ENCODE measurements at regions not wholly inside any gene's neighbourhood (a gene's known extent, or its start where the extent isn't known, plus 50 kb on each side); places are given as distances from the start of the nearest gene placed in this dataset.
"Not testable (repeated sequence)": the region's sequence is repeated elsewhere in the genome, so short reads cannot be mapped to it uniquely, and the experiment has no call there.

DNA sequence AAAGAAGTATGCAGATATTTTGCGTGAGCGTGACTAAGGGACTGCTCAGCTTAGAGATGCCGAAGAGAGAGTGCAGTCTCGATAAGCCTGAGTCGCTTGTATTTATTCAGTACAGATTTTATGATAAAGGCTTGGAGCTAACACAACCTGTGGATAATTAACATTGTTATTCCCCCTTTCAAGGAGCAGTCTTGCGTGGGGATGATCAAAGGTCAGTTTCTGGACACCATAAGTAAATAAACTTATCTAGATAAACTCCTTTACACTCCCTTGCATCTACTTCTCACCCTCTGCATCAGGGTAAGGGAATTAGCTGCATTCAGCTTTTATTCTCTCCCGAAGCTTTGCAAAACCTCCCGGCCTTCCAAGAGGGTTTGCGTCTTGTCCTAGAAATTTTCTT is 357.8 kb upstream of the ST8SIA4 start:
- Histone ChIP-seq H3K27ac (ENCODE audit: low read depth, low read length) (no peak overlapping the region), H3K27me3 (ENCODE audit: control insufficient read depth, insufficient read depth, low read length) (no peaks in the 10 kb centered on the region)

DNA sequence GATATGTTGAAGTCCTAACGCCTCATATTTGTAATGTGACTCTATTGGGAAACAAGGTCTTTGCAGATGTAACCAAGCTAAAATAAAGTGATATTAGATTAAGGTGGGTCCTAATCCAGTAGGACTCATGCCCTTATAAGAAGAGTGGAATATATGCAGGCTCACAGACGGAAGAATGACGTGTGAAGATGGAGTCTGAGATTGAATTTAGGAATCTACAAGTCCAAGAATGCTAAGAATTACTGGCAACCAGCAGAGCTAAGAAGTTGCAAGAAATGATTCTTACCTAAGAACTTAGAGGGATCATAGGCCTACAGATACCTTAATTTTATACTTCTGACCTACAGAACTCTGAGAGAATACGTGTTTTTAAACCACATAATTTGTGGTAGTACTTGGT is 350.0 kb upstream of the ST8SIA4 start:
- no peak overlapping the region for H3K9ac ChIP-seq (ENCODE audit: low read length)

More for the DNA sequence above, 357.8 kb upstream of the ST8SIA4 start:
- H3K36me3 ChIP-seq (ENCODE audit: control insufficient read depth, insufficient read depth, low read length), result no peaks in the 10 kb centered on the region
- no peak overlapping the region for H3K4me3 ChIP-seq (ENCODE audit: low read depth, low read length)
- H3K4me1 ChIP-seq (ENCODE audit: control insufficient read depth, insufficient read depth, low read length), result no peaks in the 10 kb centered on the region
- H3K9me3 ChIP-seq (ENCODE audit: control insufficient read depth, insufficient read depth, low read depth, low read length), result peaks cover 14% of the 10 kb centered on the region; the same call in 1 of the 2 replicates
- no peak overlapping the region for H3K9ac ChIP-seq (ENCODE audit: low read length)

DNA sequence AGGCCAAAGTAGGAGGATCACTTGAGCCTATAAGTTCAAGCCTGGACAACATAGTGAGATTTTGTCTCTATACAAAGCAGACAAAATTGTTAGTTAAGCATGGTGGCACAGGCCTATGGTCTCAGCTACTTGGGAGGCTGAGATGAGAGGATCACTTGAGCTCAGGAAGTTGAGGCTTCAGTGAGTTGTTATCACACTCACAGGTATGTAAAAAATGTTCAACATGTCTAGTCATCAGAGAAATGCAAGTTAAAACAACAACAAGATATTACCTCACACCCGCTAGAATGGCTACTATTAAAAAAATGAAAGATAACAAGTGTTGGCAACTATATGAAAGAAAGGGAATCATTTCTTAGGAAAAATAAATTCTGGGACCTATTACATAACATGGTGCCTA is 341.5 kb upstream of the ST8SIA4 start:
- Histone ChIP-seq H3K27ac (ENCODE audit: low read depth, low read length) (no peak overlapping the region), H3K36me3 (ENCODE audit: control insufficient read depth, insufficient read depth, low read length) (no peaks in the 10 kb centered on the region), H3K4me1 (ENCODE audit: control insufficient read depth, insufficient read depth, low read length) (no peaks in the 10 kb centered on the region), H3K27me3 (ENCODE audit: control insufficient read depth, insufficient read depth, low read length) (no peaks in the 10 kb centered on the region), H3K9ac (ENCODE audit: low read length) (no peak overlapping the region), H3K9me3 (ENCODE audit: control insufficient read depth, insufficient read depth, low read depth, low read length) (no peaks in the 10 kb centered on the region), H3K4me3 (ENCODE audit: low read depth, low read length) (no peak overlapping the region)

More for the DNA sequence above, 350.0 kb upstream of the ST8SIA4 start:
- Histone ChIP-seq H3K27ac (ENCODE audit: low read depth, low read length) (no peak overlapping the region), H3K36me3 (ENCODE audit: control insufficient read depth, insufficient read depth, low read length) (no peaks in the 10 kb centered on the region), H3K9me3 (ENCODE audit: control insufficient read depth, insufficient read depth, low read depth, low read length) (no peaks in the 10 kb centered on the region), H3K4me3 (ENCODE audit: low read depth, low read length) (no peak overlapping the region), H3K27me3 (ENCODE audit: control insufficient read depth, insufficient read depth, low read length) (no peaks in the 10 kb centered on the region), H3K4me1 (ENCODE audit: control insufficient read depth, insufficient read depth, low read length) (no peaks in the 10 kb centered on the region)

DNA sequence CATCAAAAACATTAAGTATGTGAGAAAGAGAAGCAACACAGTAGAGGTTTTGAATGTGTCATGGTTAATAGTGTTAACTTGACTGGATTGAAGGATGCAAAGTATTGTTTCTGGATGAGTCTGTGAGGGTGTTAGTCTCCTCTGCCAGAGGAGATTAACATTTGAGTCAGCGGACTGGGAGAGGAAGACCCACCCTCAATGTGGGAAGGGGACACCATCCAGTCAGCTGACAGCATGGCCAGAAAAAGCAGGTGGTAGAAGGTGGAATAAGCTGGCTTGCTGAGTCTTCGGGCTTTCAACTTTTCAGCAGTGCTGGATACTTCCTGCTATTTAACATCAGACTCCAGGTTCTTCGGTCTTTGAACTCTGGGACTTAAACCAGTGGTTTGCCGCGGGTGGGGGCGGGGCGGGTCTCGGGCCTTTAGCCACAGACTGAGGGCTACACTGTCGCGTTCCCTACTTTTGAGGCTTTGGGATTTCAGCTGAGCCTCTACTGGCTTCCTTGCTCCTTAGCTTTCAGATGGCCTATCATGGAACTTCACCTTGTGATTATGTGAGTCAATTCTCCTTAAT is 309.9 kb upstream of the ST8SIA4 start:
- Histone ChIP-seq H3K36me3 (ENCODE audit: control insufficient read depth, insufficient read depth, low read length) (no peaks in the 10 kb centered on the region), H3K27me3 (ENCODE audit: control insufficient read depth, insufficient read depth, low read length) (no peaks in the 10 kb centered on the region), H3K9me3 (ENCODE audit: control insufficient read depth, insufficient read depth, low read depth, low read length) (0 out of 2 replicates have a peak, but pooled peaks cover 9% of the 10 kb centered on the region), H3K9ac (ENCODE audit: low read length) (no peak overlapping the region), H3K27ac (ENCODE audit: low read depth, low read length) (no peak overlapping the region), H3K4me1 (ENCODE audit: control insufficient read depth, insufficient read depth, low read length) (peaks cover 12% of the 10 kb centered on the region; the same call in 1 of the 2 replicates), H3K4me3 (ENCODE audit: low read depth, low read length) (no peak overlapping the region)

DNA sequence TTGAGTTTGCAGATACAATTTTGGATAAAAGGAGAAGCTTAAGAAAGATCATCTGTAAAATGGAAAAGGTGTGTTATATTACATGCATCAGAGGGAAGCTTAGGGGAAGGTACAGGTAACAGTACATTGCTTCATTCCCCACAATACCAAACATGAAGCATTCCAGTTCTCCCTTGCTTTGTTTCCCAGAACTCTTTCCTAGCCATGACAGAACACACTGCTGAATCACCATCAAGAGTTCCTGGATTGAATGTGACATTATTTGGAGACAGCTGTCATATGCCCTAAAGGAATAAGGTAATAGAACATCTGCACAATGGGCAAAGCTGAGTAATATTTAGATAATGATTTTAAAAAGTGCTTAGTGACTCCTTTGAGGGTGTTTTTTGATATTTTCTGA is 303.5 kb upstream of the ST8SIA4 start:
- no peaks in the 10 kb centered on the region for H3K27me3 ChIP-seq (ENCODE audit: control insufficient read depth, insufficient read depth, low read length)
- H3K9ac ChIP-seq (ENCODE audit: low read length), result no peak overlapping the region
- no peak overlapping the region for H3K27ac ChIP-seq (ENCODE audit: low read depth, low read length)
- H3K4me3 ChIP-seq (ENCODE audit: low read depth, low read length), result no peak overlapping the region
- H3K36me3 ChIP-seq (ENCODE audit: control insufficient read depth, insufficient read depth, low read length), result no peaks in the 10 kb centered on the region
- no peaks in the 10 kb centered on the region for H3K4me1 ChIP-seq (ENCODE audit: control insufficient read depth, insufficient read depth, low read length)
- 0 out of 2 replicates have a peak, but pooled peaks cover 9% of the 10 kb centered on the region for H3K9me3 ChIP-seq (ENCODE audit: control insufficient read depth, insufficient read depth, low read depth, low read length)

DNA sequence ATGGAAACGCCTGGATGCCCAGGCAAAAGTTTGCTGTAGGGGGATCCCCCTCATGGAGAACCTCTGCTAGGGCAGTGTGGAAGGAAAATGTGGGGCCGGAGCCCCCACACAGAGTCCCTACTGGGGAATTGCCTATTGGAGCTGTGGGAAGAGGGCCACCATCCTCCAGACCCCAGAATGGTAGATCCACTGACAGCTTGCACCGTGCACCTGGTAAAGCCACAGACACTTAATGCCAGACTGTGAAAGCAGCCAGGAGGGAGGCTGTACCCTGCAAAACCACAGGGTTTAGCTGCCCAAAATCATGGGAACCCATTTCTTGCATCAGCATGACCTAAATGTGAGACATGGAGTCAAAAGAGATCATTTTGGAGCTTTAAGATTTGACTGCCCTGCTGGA is 302.0 kb upstream of the ST8SIA4 start:
- H3K4me3 ChIP-seq (ENCODE audit: low read depth, low read length); H3K4me1 ChIP-seq (ENCODE audit: control insufficient read depth, insufficient read depth, low read length); H3K27me3 ChIP-seq (ENCODE audit: control insufficient read depth, insufficient read depth, low read length); H3K36me3 ChIP-seq (ENCODE audit: control insufficient read depth, insufficient read depth, low read length); H3K9ac ChIP-seq (ENCODE audit: low read length); H3K9me3 ChIP-seq (ENCODE audit: control insufficient read depth, insufficient read depth, low read depth, low read length); H3K27ac ChIP-seq (ENCODE audit: low read depth, low read length): not testable (repeated sequence)

DNA sequence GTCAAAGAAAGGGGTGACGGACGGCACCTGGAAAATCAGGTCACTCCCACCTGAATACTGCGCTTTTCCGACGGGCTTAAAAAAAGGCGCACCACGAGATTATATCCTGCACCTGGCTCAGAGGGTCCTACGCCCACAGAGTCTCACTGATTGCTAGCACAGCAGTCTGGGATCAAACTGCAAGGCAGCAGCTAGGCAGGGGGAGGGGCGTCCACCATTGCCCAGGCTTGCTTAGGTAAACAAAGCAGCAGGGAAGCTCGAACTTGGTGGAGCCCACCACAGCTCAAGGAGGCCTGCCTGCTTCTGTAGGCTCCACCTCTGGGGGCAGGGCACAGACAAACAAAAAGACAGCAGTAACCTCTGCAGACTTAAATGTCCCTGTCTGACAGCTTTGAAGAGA is 277.3 kb upstream of the ST8SIA4 start:
- not testable (repeated sequence) for H3K4me3 ChIP-seq (ENCODE audit: low read depth, low read length); H3K27me3 ChIP-seq (ENCODE audit: control insufficient read depth, insufficient read depth, low read length); H3K36me3 ChIP-seq (ENCODE audit: control insufficient read depth, insufficient read depth, low read length); H3K9ac ChIP-seq (ENCODE audit: low read length); H3K4me1 ChIP-seq (ENCODE audit: control insufficient read depth, insufficient read depth, low read length); H3K27ac ChIP-seq (ENCODE audit: low read depth, low read length)
- H3K9me3 ChIP-seq (ENCODE audit: control insufficient read depth, insufficient read depth, low read depth, low read length), result peaks cover 18% of the 10 kb centered on the region

DNA sequence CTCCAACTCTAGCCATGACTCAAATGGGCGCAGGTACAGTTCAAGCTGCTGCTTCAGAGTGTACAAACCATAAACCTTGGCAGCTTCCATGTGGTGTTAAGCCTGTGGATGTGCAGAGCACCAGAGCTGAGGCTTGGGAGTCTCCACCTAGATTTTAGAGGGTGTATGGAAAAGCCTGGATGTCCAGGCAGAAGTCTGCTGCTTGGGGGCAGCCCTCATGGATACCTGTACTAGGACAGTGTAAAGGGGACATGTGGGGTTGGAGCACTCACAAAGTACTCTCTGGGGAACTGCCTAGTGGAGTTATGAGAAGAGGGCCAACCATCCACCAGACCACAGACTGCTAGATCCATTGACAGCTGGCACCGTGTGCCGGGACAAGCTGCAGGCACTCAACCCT is 273.5 kb upstream of the ST8SIA4 start:
- Histone ChIP-seq H3K36me3 (ENCODE audit: control insufficient read depth, insufficient read depth, low read length) (no peaks in the 10 kb centered on the region), H3K9me3 (ENCODE audit: control insufficient read depth, insufficient read depth, low read depth, low read length) (peaks cover 18% of the 10 kb centered on the region), H3K9ac (ENCODE audit: low read length) (no peak overlapping the region), H3K27me3 (ENCODE audit: control insufficient read depth, insufficient read depth, low read length) (no peaks in the 10 kb centered on the region), H3K4me3 (ENCODE audit: low read depth, low read length) (no peak overlapping the region), H3K27ac (ENCODE audit: low read depth, low read length) (no peak overlapping the region), H3K4me1 (ENCODE audit: control insufficient read depth, insufficient read depth, low read length) (no peaks in the 10 kb centered on the region; the same call in 1 of the 2 replicates)

DNA sequence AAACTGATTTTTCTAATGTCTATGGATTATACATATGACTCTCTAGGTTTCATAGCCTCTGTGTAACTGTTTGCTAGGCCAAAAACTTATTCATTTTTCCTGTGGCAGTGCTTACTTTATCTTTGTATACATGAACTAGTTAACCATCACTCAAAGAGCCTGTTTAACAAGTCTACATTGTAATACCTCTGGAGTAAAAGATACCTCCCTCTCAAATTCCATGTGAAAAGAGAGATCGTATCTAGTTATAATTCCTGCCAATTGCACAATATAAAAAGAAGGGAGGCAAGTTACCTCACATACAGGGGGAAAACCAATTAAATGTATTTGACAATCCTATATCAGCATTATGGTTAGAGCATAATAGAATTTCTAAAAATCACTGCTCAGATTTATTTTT is 271.9 kb upstream of the ST8SIA4 start:
- no peak overlapping the region for H3K27ac ChIP-seq (ENCODE audit: low read depth, low read length)
- H3K9me3 ChIP-seq (ENCODE audit: control insufficient read depth, insufficient read depth, low read depth, low read length), result peaks cover 18% of the 10 kb centered on the region
- no peak overlapping the region for H3K9ac ChIP-seq (ENCODE audit: low read length)
- no peak overlapping the region for H3K4me3 ChIP-seq (ENCODE audit: low read depth, low read length)
- H3K36me3 ChIP-seq (ENCODE audit: control insufficient read depth, insufficient read depth, low read length), result no peaks in the 10 kb centered on the region
- H3K4me1 ChIP-seq (ENCODE audit: control insufficient read depth, insufficient read depth, low read length), result no peaks in the 10 kb centered on the region; the same call in 1 of the 2 replicates
- H3K27me3 ChIP-seq (ENCODE audit: control insufficient read depth, insufficient read depth, low read length), result no peaks in the 10 kb centered on the region

DNA sequence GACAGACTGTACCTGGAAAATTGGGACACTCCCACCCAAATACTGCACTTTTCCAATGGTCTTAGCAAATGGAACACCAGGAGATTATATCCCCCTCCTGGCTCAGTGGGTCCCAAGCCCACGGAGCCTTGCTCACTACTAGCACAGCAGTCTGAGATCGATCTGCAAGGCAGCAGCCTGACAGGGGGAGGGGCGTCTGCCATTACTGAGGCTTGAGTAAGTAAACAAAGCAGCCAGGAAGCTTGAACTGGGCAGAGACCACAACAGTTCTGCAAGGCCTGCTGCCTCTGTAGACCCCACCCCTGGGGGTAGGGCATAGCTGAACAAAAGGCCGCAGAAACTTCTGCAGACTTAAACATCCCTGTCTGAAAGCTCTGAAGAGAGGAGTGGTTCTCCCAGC is 260.0 kb upstream of the ST8SIA4 start:
- peaks cover 4% of the 10 kb centered on the region; the same call in 1 of the 2 replicates for H3K4me1 ChIP-seq (ENCODE audit: control insufficient read depth, insufficient read depth, low read length)
- no peaks in the 10 kb centered on the region for H3K36me3 ChIP-seq (ENCODE audit: control insufficient read depth, insufficient read depth, low read length)
- H3K27ac ChIP-seq (ENCODE audit: low read depth, low read length), result no peak overlapping the region
- H3K27me3 ChIP-seq (ENCODE audit: control insufficient read depth, insufficient read depth, low read length), result no peaks in the 10 kb centered on the region
- H3K4me3 ChIP-seq (ENCODE audit: low read depth, low read length), result no peak overlapping the region
- H3K9ac ChIP-seq (ENCODE audit: low read length), result no peak overlapping the region
- no peaks in the 10 kb centered on the region for H3K9me3 ChIP-seq (ENCODE audit: control insufficient read depth, insufficient read depth, low read depth, low read length)

DNA sequence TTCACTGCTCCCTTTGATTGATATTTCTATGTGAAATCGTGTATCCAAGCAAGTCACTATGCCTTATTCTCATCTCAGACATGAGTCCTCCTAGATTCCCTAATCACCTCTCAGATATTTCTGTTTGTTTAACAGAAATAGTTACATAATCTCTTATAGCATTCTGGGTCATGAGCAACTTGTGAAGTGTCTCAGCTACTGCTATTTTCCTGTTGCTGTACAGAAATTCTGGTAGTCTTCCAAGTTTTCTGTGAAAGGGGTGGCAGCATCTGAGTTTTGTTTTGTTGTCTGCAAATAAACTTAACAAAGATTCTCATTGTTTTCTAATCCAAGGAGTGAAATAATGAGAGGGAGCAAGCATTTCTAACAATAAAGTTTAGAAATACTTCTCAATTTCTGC is 256.9 kb upstream of the ST8SIA4 start:
- H3K27ac ChIP-seq (ENCODE audit: low read depth, low read length), result no peak overlapping the region
- no peak overlapping the region for H3K9ac ChIP-seq (ENCODE audit: low read length)
- no peak overlapping the region for H3K4me3 ChIP-seq (ENCODE audit: low read depth, low read length)
- peaks cover 4% of the 10 kb centered on the region; the same call in 1 of the 2 replicates for H3K4me1 ChIP-seq (ENCODE audit: control insufficient read depth, insufficient read depth, low read length)
- no peaks in the 10 kb centered on the region for H3K27me3 ChIP-seq (ENCODE audit: control insufficient read depth, insufficient read depth, low read length)
- H3K36me3 ChIP-seq (ENCODE audit: control insufficient read depth, insufficient read depth, low read length), result no peaks in the 10 kb centered on the region
- H3K9me3 ChIP-seq (ENCODE audit: control insufficient read depth, insufficient read depth, low read depth, low read length), result no peaks in the 10 kb centered on the region

All from HUES6 (cell line).